Hepatocyte (in vitro differentiated cells): ENCODE measurements at regions not wholly inside any gene's neighbourhood (a gene's known extent, or its start where the extent isn't known, plus 50 kb on each side); places are given as distances from the start of the nearest gene placed in this dataset.

Source experiments
- CTCF ChIP-seq: fragments of 200-600 bp; sonication (generic); IDR thresholded peaks from 2 replicates; pipeline ENCODE4 v1.5.1; 2016; ENCODE audit warnings: antibody characterized with exemption, mild to moderate bottlenecking; ENCODE audit not compliant: poor library complexity
- EZH2 ChIP-seq: fragments of 200-600 bp; sonication (generic); IDR thresholded peaks from 2 replicates; pipeline ENCODE4 v1.6.1; 2016; ENCODE audit warnings: antibody characterized with exemption, mild to moderate bottlenecking, borderline replicate concordance
- EZH2phosphoT487 ChIP-seq: fragments of 200-600 bp; sonication (generic); IDR thresholded peaks from one replicate; pipeline ENCODE4 v1.6.1; 2018; ENCODE audit warnings: antibody characterized with exemption, mild to moderate bottlenecking, low read depth, moderate library complexity; ENCODE audit not compliant: unreplicated experiment, severe bottlenecking

- TF ChIP-seq CTCF (no peak), EZH2 (no peak), EZH2phosphoT487 (no peak)
Observed at GRCh38 chr12:105839629-105840127, 299.1 kb downstream of the NUAK1 start.
